ENCODE measurements at regions not wholly inside any gene's neighbourhood (a gene's known extent, or its start where the extent isn't known, plus 50 kb on each side); places are given as distances from the start of the nearest gene placed in this dataset.

DNA sequence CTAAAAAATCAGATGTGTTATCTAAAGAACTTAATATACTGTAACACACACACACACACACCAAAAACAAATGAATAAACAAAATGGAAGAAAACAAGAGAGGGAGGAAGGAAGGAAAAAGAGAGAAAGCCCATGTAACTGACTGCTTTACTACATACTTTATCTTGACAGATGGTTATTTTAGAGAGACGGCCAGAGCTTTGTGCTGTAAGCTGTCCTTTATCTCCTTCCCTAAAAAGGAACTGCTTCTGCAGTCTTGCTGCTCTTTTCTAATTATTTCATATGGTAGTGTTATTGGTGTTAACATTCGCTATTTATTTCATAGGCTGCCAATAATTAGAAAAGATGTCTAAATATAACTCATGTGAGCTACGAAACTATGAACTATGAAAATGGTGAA is 1384.6 kb downstream of the MRPL39 start:
- no peak overlapping the region for H3K14ac ChIP-seq (ENCODE audit: low read length in 2 of 2)
- no peaks in the 10 kb centered on the region for H3K79me1 ChIP-seq (replicated peaks; ENCODE audit: low read length, poor library complexity, severe bottlenecking)
- no peak overlapping the region for H3K4me3 ChIP-seq (ENCODE audit: insufficient read depth in 1 of 2, low read depth in 1 of 2, low read length in 2 of 2)
- no peak overlapping the region for H2BK5ac ChIP-seq (ENCODE audit: low read depth, low read length, poor library complexity, severe bottlenecking)
- H3K4me1 ChIP-seq (ENCODE audit: control insufficient read depth, insufficient read depth, low read depth, low read length): no peaks in the 10 kb centered on the region
- no peaks in the 10 kb centered on the region for H3K27me3 ChIP-seq (ENCODE audit: control insufficient read depth in 1 of 2, insufficient read depth in 1 of 2, low read length in 2 of 2)
- no peak overlapping the region for H4K91ac ChIP-seq (ENCODE audit: low read length)
- peaks cover 6% of the 10 kb centered on the region for H3K9me3 ChIP-seq (ENCODE audit: control insufficient read depth, low read length)
- H3K18ac ChIP-seq (ENCODE audit: low read depth in 1 of 2, low read length in 2 of 2): no peak overlapping the region
- no peak overlapping the region for H4K8ac ChIP-seq (ENCODE audit: low read length)
- no peak overlapping the region for H3K4me2 ChIP-seq (ENCODE audit: low read length, poor library complexity, severe bottlenecking)
- H2AFZ ChIP-seq (ENCODE audit: low read depth, low read length): no peak overlapping the region
- no peak overlapping the region for H3K9ac ChIP-seq (ENCODE audit: low read length)
- no peak overlapping the region for H3K27ac ChIP-seq (ENCODE audit: low read length, poor library complexity, severe bottlenecking)
- no peaks in the 10 kb centered on the region for H3K36me3 ChIP-seq (ENCODE audit: control insufficient read depth in 1 of 2, insufficient read depth in 2 of 2, low read depth in 1 of 2, low read length in 2 of 2)
- no peak overlapping the region for H3K4ac ChIP-seq (ENCODE audit: low read depth in 1 of 2, low read length in 2 of 2)
- WGBS: no CpG with 5 or more reads among the region's 3 CpGs
- no peak overlapping the region for H2BK120ac ChIP-seq (ENCODE audit: low read depth, low read length)
- no peak overlapping the region for H2BK12ac ChIP-seq (ENCODE audit: low read length in 2 of 2)
- H2BK15ac ChIP-seq (ENCODE audit: low read depth, poor library complexity, severe bottlenecking): no peak overlapping the region
- no peak for DNase-seq
- H2AK5ac ChIP-seq (ENCODE audit: low read length, severe bottlenecking): no peak overlapping the region
- no peak overlapping the region for H3K23ac ChIP-seq (ENCODE audit: low read length in 2 of 2)

DNA sequence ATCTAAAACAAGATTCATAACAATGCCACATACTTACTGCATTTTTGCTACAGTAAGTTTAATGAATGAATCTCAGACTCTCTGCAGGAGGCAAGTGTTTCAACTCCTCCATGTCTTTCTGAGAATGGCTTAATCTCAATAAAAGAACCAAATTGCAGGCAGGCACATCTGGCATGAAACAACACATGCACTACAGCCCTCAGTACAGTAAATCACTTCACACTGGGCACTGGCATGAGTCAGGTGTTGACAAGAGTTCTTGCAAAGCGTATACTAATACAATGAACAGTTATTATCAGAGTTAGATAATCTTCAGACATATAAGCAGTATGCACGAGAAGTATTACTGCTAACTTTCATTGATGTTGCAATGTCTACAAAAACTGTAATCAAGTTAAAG is 1386.8 kb downstream of the MRPL39 start:
- H3K14ac ChIP-seq (ENCODE audit: low read length in 2 of 2): no peak overlapping the region
- H3K36me3 ChIP-seq (ENCODE audit: control insufficient read depth in 1 of 2, insufficient read depth in 2 of 2, low read depth in 1 of 2, low read length in 2 of 2): no peaks in the 10 kb centered on the region
- H2BK15ac ChIP-seq (ENCODE audit: low read depth, poor library complexity, severe bottlenecking): no peak overlapping the region
- no peak overlapping the region for H3K4me2 ChIP-seq (ENCODE audit: low read length, poor library complexity, severe bottlenecking)
- H3K9ac ChIP-seq (ENCODE audit: low read length): no peak overlapping the region
- no CpG with 5 or more reads among the region's 2 CpGs for WGBS
- no peak overlapping the region for H3K23ac ChIP-seq (ENCODE audit: low read length in 2 of 2)
- no peak overlapping the region for H2BK12ac ChIP-seq (ENCODE audit: low read length in 2 of 2)
- no peaks in the 10 kb centered on the region for H3K9me3 ChIP-seq (ENCODE audit: control insufficient read depth, low read length)
- H4K91ac ChIP-seq (ENCODE audit: low read length): no peak overlapping the region
- no peak overlapping the region for H2BK5ac ChIP-seq (ENCODE audit: low read depth, low read length, poor library complexity, severe bottlenecking)
- H2BK120ac ChIP-seq (ENCODE audit: low read depth, low read length): no peak overlapping the region
- no peak overlapping the region for H3K18ac ChIP-seq (ENCODE audit: low read depth in 1 of 2, low read length in 2 of 2)
- H3K4ac ChIP-seq (ENCODE audit: low read depth in 1 of 2, low read length in 2 of 2): no peak overlapping the region
- H3K79me1 ChIP-seq (replicated peaks; ENCODE audit: low read length, poor library complexity, severe bottlenecking): no peaks in the 10 kb centered on the region
- DNase-seq: no peak
- H2AFZ ChIP-seq (ENCODE audit: low read depth, low read length): no peak overlapping the region
- H3K4me3 ChIP-seq (ENCODE audit: insufficient read depth in 1 of 2, low read depth in 1 of 2, low read length in 2 of 2): no peak overlapping the region
- no peak overlapping the region for H4K8ac ChIP-seq (ENCODE audit: low read length)
- H2AK5ac ChIP-seq (ENCODE audit: low read length, severe bottlenecking): no peak overlapping the region
- H3K4me1 ChIP-seq (ENCODE audit: control insufficient read depth, insufficient read depth, low read depth, low read length): no peaks in the 10 kb centered on the region
- no peak overlapping the region for H3K27ac ChIP-seq (ENCODE audit: low read length, poor library complexity, severe bottlenecking)
- no peaks in the 10 kb centered on the region for H3K27me3 ChIP-seq (ENCODE audit: control insufficient read depth in 1 of 2, insufficient read depth in 1 of 2, low read length in 2 of 2)

DNA sequence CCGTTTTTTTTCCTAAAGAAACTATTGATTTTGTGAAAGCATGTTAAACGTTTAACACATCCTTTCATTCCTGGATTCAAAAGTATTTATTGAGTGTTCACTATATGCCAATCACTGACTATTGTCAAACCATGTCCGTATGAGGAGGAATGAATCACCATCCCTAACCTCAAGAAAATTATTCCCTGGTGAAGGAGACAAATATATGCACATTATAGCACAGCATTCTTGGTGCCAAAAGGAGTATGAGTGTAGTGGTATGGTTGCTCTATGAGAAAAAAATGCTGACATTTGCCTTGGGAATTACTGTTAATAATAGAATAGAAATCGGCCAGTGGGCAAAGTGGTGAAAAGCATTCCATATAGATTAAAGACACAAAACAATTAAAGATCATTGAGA is 1390.1 kb downstream of the MRPL39 start:
- Histone ChIP-seq H2AK5ac (ENCODE audit: low read length, severe bottlenecking) (no peak overlapping the region), H2BK5ac (ENCODE audit: low read depth, low read length, poor library complexity, severe bottlenecking) (no peak overlapping the region), H3K14ac (ENCODE audit: low read length in 2 of 2) (no peak overlapping the region), H3K23ac (ENCODE audit: low read length in 2 of 2) (no peak overlapping the region), H3K9ac (ENCODE audit: low read length) (no peak overlapping the region), H4K8ac (ENCODE audit: low read length) (no peak overlapping the region), H3K4me1 (ENCODE audit: control insufficient read depth, insufficient read depth, low read depth, low read length) (no peaks in the 10 kb centered on the region), H2BK15ac (ENCODE audit: low read depth, poor library complexity, severe bottlenecking) (no peak overlapping the region), H3K9me3 (ENCODE audit: control insufficient read depth, low read length) (no peaks in the 10 kb centered on the region), H2AFZ (ENCODE audit: low read depth, low read length) (no peak overlapping the region), H3K27ac (ENCODE audit: low read length, poor library complexity, severe bottlenecking) (no peak overlapping the region), H2BK120ac (ENCODE audit: low read depth, low read length) (no peak overlapping the region), H2BK12ac (ENCODE audit: low read length in 2 of 2) (no peak overlapping the region), H3K4me2 (ENCODE audit: low read length, poor library complexity, severe bottlenecking) (no peak overlapping the region), H3K4ac (ENCODE audit: low read depth in 1 of 2, low read length in 2 of 2) (no peak overlapping the region), H3K79me1 (replicated peaks; ENCODE audit: low read length, poor library complexity, severe bottlenecking) (no peaks in the 10 kb centered on the region), H3K4me3 (ENCODE audit: insufficient read depth in 1 of 2, low read depth in 1 of 2, low read length in 2 of 2) (no peak overlapping the region), H4K91ac (ENCODE audit: low read length) (no peak overlapping the region), H3K36me3 (ENCODE audit: control insufficient read depth in 1 of 2, insufficient read depth in 2 of 2, low read depth in 1 of 2, low read length in 2 of 2) (no peaks in the 10 kb centered on the region), H3K18ac (ENCODE audit: low read depth in 1 of 2, low read length in 2 of 2) (no peak overlapping the region), H3K27me3 (ENCODE audit: control insufficient read depth in 1 of 2, insufficient read depth in 1 of 2, low read length in 2 of 2) (no peaks in the 10 kb centered on the region)
- no peak for DNase-seq
- WGBS: 80% methylated on average over 1 of the region's 4 CpGs

DNA sequence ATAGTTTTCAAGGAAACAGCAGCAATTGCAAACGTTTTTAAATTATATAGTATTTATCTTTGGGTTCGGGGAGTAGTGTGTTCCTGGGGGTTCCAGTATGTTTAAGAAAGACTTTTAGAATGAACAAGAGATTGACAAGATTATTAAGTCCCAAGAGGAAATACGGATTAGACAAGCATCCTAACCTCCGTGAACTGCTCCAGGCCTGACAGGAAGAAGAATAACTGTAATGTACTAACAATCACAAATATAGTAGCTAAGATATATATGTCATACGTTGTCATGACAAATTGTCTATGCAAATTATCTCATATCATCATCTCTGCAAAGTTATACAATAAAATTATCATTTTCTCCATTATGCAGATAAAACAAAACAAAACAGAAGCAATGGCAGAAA is 1397.2 kb downstream of the MRPL39 start:
- H4K8ac ChIP-seq (ENCODE audit: low read length): no peak overlapping the region
- H3K4ac ChIP-seq (ENCODE audit: low read depth in 1 of 2, low read length in 2 of 2): no peak overlapping the region
- H2AFZ ChIP-seq (ENCODE audit: low read depth, low read length): no peak overlapping the region
- WGBS: 73% methylated on average over 2 of the region's 5 CpGs
- no peaks in the 10 kb centered on the region for H3K4me1 ChIP-seq (ENCODE audit: control insufficient read depth, insufficient read depth, low read depth, low read length)
- H3K14ac ChIP-seq (ENCODE audit: low read length in 2 of 2): no peak overlapping the region
- no peaks in the 10 kb centered on the region for H3K27me3 ChIP-seq (ENCODE audit: control insufficient read depth in 1 of 2, insufficient read depth in 1 of 2, low read length in 2 of 2)
- H3K4me3 ChIP-seq (ENCODE audit: insufficient read depth in 1 of 2, low read depth in 1 of 2, low read length in 2 of 2): no peak overlapping the region
- H3K23ac ChIP-seq (ENCODE audit: low read length in 2 of 2): no peak overlapping the region
- no peak overlapping the region for H3K9ac ChIP-seq (ENCODE audit: low read length)
- H2BK120ac ChIP-seq (ENCODE audit: low read depth, low read length): no peak overlapping the region
- H4K91ac ChIP-seq (ENCODE audit: low read length): no peak overlapping the region
- no peak overlapping the region for H2BK12ac ChIP-seq (ENCODE audit: low read length in 2 of 2)
- no peak overlapping the region for H3K18ac ChIP-seq (ENCODE audit: low read depth in 1 of 2, low read length in 2 of 2)
- DNase-seq: no peak
- H2BK15ac ChIP-seq (ENCODE audit: low read depth, poor library complexity, severe bottlenecking): no peak overlapping the region
- H3K9me3 ChIP-seq (ENCODE audit: control insufficient read depth, low read length): peaks cover 3% of the 10 kb centered on the region
- no peaks in the 10 kb centered on the region for H3K79me1 ChIP-seq (replicated peaks; ENCODE audit: low read length, poor library complexity, severe bottlenecking)
- H2BK5ac ChIP-seq (ENCODE audit: low read depth, low read length, poor library complexity, severe bottlenecking): no peak overlapping the region
- no peak overlapping the region for H3K27ac ChIP-seq (ENCODE audit: low read length, poor library complexity, severe bottlenecking)
- H3K4me2 ChIP-seq (ENCODE audit: low read length, poor library complexity, severe bottlenecking): no peak overlapping the region
- H2AK5ac ChIP-seq (ENCODE audit: low read length, severe bottlenecking): no peak overlapping the region
- H3K36me3 ChIP-seq (ENCODE audit: control insufficient read depth in 1 of 2, insufficient read depth in 2 of 2, low read depth in 1 of 2, low read length in 2 of 2): no peaks in the 10 kb centered on the region

All from mesenchymal stem cell (in vitro differentiated cells and primary cell).